HCT116 (cell line): ENCODE measurements at regions not wholly inside any gene's neighbourhood (a gene's known extent, or its start where the extent isn't known, plus 50 kb on each side); places are given as distances from the start of the nearest gene placed in this dataset.

Experiments used
- ATAC-seq: fragments of 200-7000 bp; cut with Tn5 transposase; 2 replicates; pipeline ENCODE4 v1.9.1; 2020; ENCODE audit warnings: mild to moderate bottlenecking, moderate library complexity
- BruUV-seq: library from RNA; stranded (reverse); fragments of 400-500 nt; replicated peaks from 2 replicates; lab custom pipeline; 2021; lab: Mats Ljungman, UMichigan
- CTCF ChIA-PET: fragments of 300-600 bp; sonication (Branson Sonifier 250); formaldehyde crosslinking; loops from one replicate; lab custom pipeline; 2021; ENCODE audit warnings: antibody characterized with exemption; lab: Charles Lee
- POLR2A ChIA-PET: fragments of 300-600, 350-600 bp; sonication (Branson Sonifier 250); formaldehyde crosslinking; loops from one replicate; lab custom pipeline; 2021; ENCODE audit warnings: antibody characterized with exemption; lab: Charles Lee
- RAD21 ChIA-PET, 2 experiments: fragments of 300-600 bp; sonication (Branson Sonifier 250); formaldehyde crosslinking; loops; one replicate each; lab custom pipeline; 2023; ENCODE audit warnings: low total read pairs in 2 of 2; ENCODE audit not compliant: uncharacterized antibody in 2 of 2, unreplicated experiment in 2 of 2, low non-redundant PET in 1 of 2; lab: Charles Lee
- DNase-seq: peaks from one replicate; pipeline ENCODE4 v3.0.0-alpha.2; 2010; ENCODE audit warnings: low read depth, low spot score
- H2AFZ ChIP-seq: fragments of 200-600 bp; shearing (Covaris generic), sonication (generic); 2 replicates; pipeline ENCODE4 v1.6.1; 2017; ENCODE audit warnings: low read depth, mixed run types, mixed read lengths, antibody characterized with exemption, low read length; ENCODE audit not compliant: poor library complexity, severe bottlenecking
- H3K27ac ChIP-seq: 2 replicates; pipeline ENCODE4 v1.5.1; 2012; ENCODE audit warnings: low read depth, low read length
- H3K27me3 ChIP-seq: fragments of 200-600 bp; sonication (generic); 2 replicates; pipeline ENCODE4 v1.6.1; 2016; ENCODE audit warnings: mixed run types, low read length, mixed read lengths; ENCODE audit not compliant: insufficient read depth
- H3K36me3 ChIP-seq, 2 experiments: fragments of 200-500 bp in 1 of 2; fragments of 200-600 bp in 1 of 2; sonication (Bioruptor generic) in 1 of 2; sonication (generic) in 1 of 2; 2 replicates each; pipeline versions ENCODE4 v1.5.1 to v1.6.1; 2014 to 2016; ENCODE audit warnings: low read length in 2 of 2, inconsistent platforms in 1 of 2, mixed read lengths in 1 of 2, mixed run types in 1 of 2; ENCODE audit not compliant: insufficient read depth in 2 of 2, control insufficient read depth in 1 of 2
- H3K4me1 ChIP-seq, 2 experiments: fragments of 200-600 bp in 1 of 2; sonication (generic) in 1 of 2; 2 replicates each; pipeline versions ENCODE4 v1.5.1 to v1.6.1; 2012 to 2017; ENCODE audit warnings: low read length in 2 of 2, inconsistent platforms in 1 of 2, mild to moderate bottlenecking in 1 of 2, mixed read lengths in 1 of 2, mixed run types in 1 of 2, moderate library complexity in 1 of 2; ENCODE audit not compliant: insufficient read depth in 2 of 2, control insufficient read depth in 1 of 2
- H3K4me2 ChIP-seq: fragments of 200-600 bp; sonication (generic); 2 replicates; pipeline ENCODE4 v1.6.1; 2017; ENCODE audit warnings: mixed run types, low read length, mixed read lengths
- H3K4me3 ChIP-seq, 2 experiments: fragments of 200-600 bp in 1 of 2; sonication (generic) in 1 of 2; replicated peaks in 1 of 2; 2 replicates each; pipeline ENCODE4 v1.5.1; 2011 to 2016; ENCODE audit warnings: low read length in 2 of 2, control low read depth in 1 of 2, low read depth in 1 of 2, mild to moderate bottlenecking in 1 of 2, mixed read lengths in 1 of 2, mixed run types in 1 of 2
- H3K79me2 ChIP-seq: fragments of 200-600 bp; sonication (generic); 2 replicates; pipeline ENCODE4 v1.6.1; 2017; ENCODE audit warnings: mild to moderate bottlenecking, mixed run types, low read length, moderate library complexity, mixed read lengths; ENCODE audit not compliant: insufficient read depth
- H3K9ac ChIP-seq: fragments of 200-600 bp; sonication (generic); 2 replicates; pipeline ENCODE4 v1.6.1; 2016; ENCODE audit warnings: low read length, mixed read lengths
- H3K9me2 ChIP-seq: fragments of 200-600 bp; sonication (generic), shearing (Covaris generic); 2 replicates; pipeline ENCODE4 v1.6.1; 2017; ENCODE audit warnings: mixed run types, mild to moderate bottlenecking, moderate library complexity; ENCODE audit not compliant: insufficient read depth
- H3K9me3 ChIP-seq, 2 experiments: fragments of 200-500 bp in 1 of 2; fragments of 200-600 bp in 1 of 2; sonication (Bioruptor generic) in 1 of 2; sonication (generic) in 1 of 2; 2 replicates each; pipeline ENCODE4 v1.6.1; 2014 to 2017; ENCODE audit warnings: low read length in 2 of 2, mixed read lengths in 2 of 2, inconsistent platforms in 1 of 2, low read depth in 1 of 2, mild to moderate bottlenecking in 1 of 2, mixed run types in 1 of 2, moderate library complexity in 1 of 2; ENCODE audit not compliant: control insufficient read depth in 1 of 2, insufficient read depth in 1 of 2
- H4K20me1 ChIP-seq: fragments of 200-600 bp; sonication (generic), shearing (Covaris generic); 2 replicates; pipeline ENCODE4 v1.6.1; 2017; ENCODE audit warnings: mixed run types, mild to moderate bottlenecking, moderate library complexity; ENCODE audit not compliant: insufficient read depth
- ATF3 ChIP-seq: IDR thresholded peaks from 2 replicates; pipeline ENCODE4 v1.6.1; 2012
- EGR1 ChIP-seq: IDR thresholded peaks from 2 replicates; pipeline ENCODE4 v1.6.1; 2012; ENCODE audit warnings: low read depth
- ELF1 ChIP-seq: IDR thresholded peaks from 2 replicates; pipeline ENCODE4 v1.6.1; 2012; ENCODE audit warnings: low read depth, borderline replicate concordance
- EZH2 ChIP-seq: fragments of 200-600 bp; sonication (generic); IDR thresholded peaks from 2 replicates; pipeline ENCODE4 v1.6.1; 2017; ENCODE audit warnings: antibody characterized with exemption, mixed run types
- FOSL1 ChIP-seq: IDR thresholded peaks from 2 replicates; pipeline ENCODE4 v1.6.1; 2012; ENCODE audit warnings: low read depth
- REST ChIP-seq: IDR thresholded peaks from 2 replicates; pipeline ENCODE4 v1.6.1; 2012; ENCODE audit warnings: low read depth
- SP1 ChIP-seq: IDR thresholded peaks from 2 replicates; pipeline ENCODE4 v1.6.1; 2012; ENCODE audit warnings: low read depth
- TCF7L2 ChIP-seq: IDR thresholded peaks from 2 replicates; pipeline ENCODE4 v1.7.0; 2011; ENCODE audit warnings: borderline replicate concordance, inconsistent platforms; ENCODE audit not compliant: insufficient read depth, insufficient read length; ENCODE audit errors: extremely low read depth
- intact Hi-C: fragments of 100-400 bp; cut with micrococcal nuclease; formaldehyde crosslinking; loops from 2 replicates; pipeline ENCODE4 v1.10.0; 2022

- no peak overlapping the region for H3K4me2 ChIP-seq
- TF ChIP-seq FOSL1 (no peak), EGR1 (no peak), EZH2 (no peak), REST (no peak), ATF3 (no peak), TCF7L2 (no peak), ELF1 (no peak), SP1 (no peak)
- TF ChIP-seq, all 23 proteins: peak for 0
- Histone ChIP-seq H3K79me2 (no peaks in the 10 kb centered on the region), H3K4me1 (no peaks in the 10 kb centered on the region), H3K9ac (no peak overlapping the region), H3K27me3 (no peaks in the 10 kb centered on the region), H3K9me2 (no peaks in the 10 kb centered on the region), H4K20me1 (no peaks in the 10 kb centered on the region), H3K9me3 (no peaks in the 10 kb centered on the region), H3K36me3 (no peaks in the 10 kb centered on the region), H3K4me3 (no peak overlapping the region), H3K27ac (no peak overlapping the region), H2AFZ (no peak overlapping the region)
- ATAC-seq (no peak), DNase-seq (no peak)
- POLR2A ChIA-PET, result no interaction called here
- no TSS peak for BruUV-seq
- intact Hi-C loops, result no loop called here
- CTCF ChIA-PET, result no interaction called here
- RAD21 ChIA-PET, result no interaction called here
Observed at GRCh38 chr6:118739696-118740353, 88.4 kb upstream of the CEP85L start.
